SK-N-SH treated with all-trans-retinoic acid at 6 μM for 48 hours (cell line): ENCODE measurements at regions not wholly inside any gene's neighbourhood (a gene's known extent, or its start where the extent isn't known, plus 50 kb on each side); places are given as distances from the start of the nearest gene placed in this dataset.

Experiments
- ARNTL ChIP-seq: fragments of 450-650 bp; formaldehyde crosslinking; IDR thresholded peaks from 2 replicates; pipeline ENCODE4 v1.5.0; 2020; ENCODE audit warnings: low read depth, mild to moderate bottlenecking, moderate library complexity, borderline replicate concordance
- CSDC2 ChIP-seq: fragments of 250-450 bp; sonication (Bioruptor Pico); IDR thresholded peaks from 2 replicates; pipeline ENCODE4 v1.5.0; 2020; ENCODE audit warnings: mild to moderate bottlenecking, moderate library complexity
- GLIS3 ChIP-seq: fragments of 250-450 bp; sonication (Bioruptor Pico); IDR thresholded peaks from 2 replicates; pipeline ENCODE4 v1.5.0; 2020; ENCODE audit warnings: mild to moderate bottlenecking, moderate library complexity
- OSR1 ChIP-seq: fragments of 250-450 bp; sonication (Bioruptor Pico); IDR thresholded peaks from 2 replicates; pipeline ENCODE4 v1.8.0; 2022; ENCODE audit warnings: moderate library complexity, mild to moderate bottlenecking, inconsistent platforms
- PATZ1 ChIP-seq: fragments of 250-450 bp; sonication (Bioruptor Pico); IDR thresholded peaks from 2 replicates; pipeline ENCODE4 v1.8.0; 2020; ENCODE audit warnings: mild to moderate bottlenecking, moderate library complexity, borderline replicate concordance
- POU6F1 ChIP-seq: fragments of 250-450 bp; sonication (Bioruptor Pico); IDR thresholded peaks from 2 replicates; pipeline ENCODE4 v1.8.0; 2021; ENCODE audit warnings: low read depth, mild to moderate bottlenecking, moderate library complexity, borderline replicate concordance
- SNAI2 ChIP-seq: fragments of 250-450 bp; sonication (Bioruptor Pico); IDR thresholded peaks from 2 replicates; pipeline ENCODE4 v1.5.0; 2020; ENCODE audit warnings: mild to moderate bottlenecking, moderate library complexity
- TCF4 ChIP-seq: fragments of 250-450 bp; sonication (Bioruptor Pico); IDR thresholded peaks from 2 replicates; pipeline ENCODE4 v1.8.0; 2021; ENCODE audit warnings: mild to moderate bottlenecking, moderate library complexity, borderline replicate concordance
- ZNF565 ChIP-seq: fragments of 450-650 bp; formaldehyde crosslinking; conservative IDR thresholded peaks from 2 replicates; pipeline ENCODE4 v1.5.0; 2020; ENCODE audit warnings: low read depth, mild to moderate bottlenecking, moderate library complexity

GRCh38 chr13:39197647-39198007 is 159.4 kb downstream of the NHLRC3 start:
- no peak for TF ChIP-seq SNAI2
- TF ChIP-seq ZNF565 (CRISPR knock-in tag), result no peak
- no peak for TF ChIP-seq POU6F1 (CRISPR knock-in tag)
- TF ChIP-seq OSR1 (CRISPR knock-in tag), result no peak
- no peak for TF ChIP-seq GLIS3 (CRISPR knock-in tag)
- TF ChIP-seq ARNTL (CRISPR knock-in tag), result no peak
- no peak for TF ChIP-seq TCF4 (CRISPR knock-in tag)
- no peak for TF ChIP-seq PATZ1 (CRISPR knock-in tag)
- TF ChIP-seq CSDC2 (CRISPR knock-in tag), result no peak
